HG02885 (cell line): ENCODE measurements at regions not wholly inside any gene's neighbourhood (a gene's known extent, or its start where the extent isn't known, plus 50 kb on each side); places are given as distances from the start of the nearest gene placed in this dataset.
"Not testable (repeated sequence)": the region's sequence is repeated elsewhere in the genome, so short reads cannot be mapped to it uniquely, and the experiment has no call there.

Source experiments
- ATAC-seq: cut with Tn5 transposase; IDR thresholded peaks from one replicate; pipeline ENCODE4 v1.9.1; 2021; ENCODE audit warnings: mild to moderate bottlenecking; ENCODE audit not compliant: unreplicated experiment, poor library complexity

- ATAC-seq, result not testable (repeated sequence)
These were observed 250.4 kb downstream of the SLITRK6 start for GRCh38 chr13:85548845-85549244.

DNA sequence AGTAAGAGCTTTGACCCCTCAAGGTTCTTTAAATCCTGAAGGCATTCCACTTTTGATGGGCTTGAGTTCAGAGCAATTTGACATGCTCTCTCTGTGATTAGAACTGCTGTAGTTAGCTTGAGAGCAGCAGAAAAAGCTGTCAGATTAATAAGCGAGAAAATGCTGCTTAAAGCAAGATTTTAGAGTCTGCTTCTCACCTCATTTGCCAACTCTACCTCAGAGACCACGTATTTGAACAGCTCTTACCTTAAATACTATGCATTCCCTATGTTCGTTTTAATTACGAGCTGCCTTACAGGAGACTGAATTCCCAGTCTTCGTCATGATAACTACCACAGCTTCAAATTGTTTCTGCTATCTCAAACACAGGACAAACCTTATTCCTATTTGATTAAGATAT is 253.4 kb downstream of the SLITRK6 start:
- no peak for ATAC-seq

GRCh38 chr13:85544756-85545155 is 254.5 kb downstream of the SLITRK6 start:
- no peak for ATAC-seq

- ATAC-seq, result no peak
These were observed 256.1 kb downstream of the SLITRK6 start for GRCh38 chr13:85543144-85543543.

- no peak for ATAC-seq
These were observed 257.7 kb downstream of the SLITRK6 start for GRCh38 chr13:85541476-85541875.

DNA sequence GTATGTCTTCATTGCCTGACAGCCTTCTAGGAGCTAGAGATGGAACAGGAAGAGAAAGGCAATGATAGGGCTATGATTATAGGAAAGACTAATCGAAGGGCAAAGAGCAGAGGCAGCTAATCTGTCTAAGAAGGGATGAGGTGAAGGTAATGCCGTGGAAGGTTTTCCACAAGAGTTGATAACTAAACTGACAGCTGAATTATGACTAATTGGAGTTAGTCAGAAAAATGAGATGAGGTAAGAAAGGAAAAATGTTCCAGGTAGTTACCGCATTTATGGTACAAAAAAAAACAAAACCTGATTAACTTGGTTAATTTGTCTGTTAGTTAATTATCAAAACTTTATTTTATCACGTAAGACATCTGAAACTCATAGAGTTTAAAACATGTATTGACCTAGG is 260.3 kb downstream of the SLITRK6 start:
- ATAC-seq, result no peak

DNA sequence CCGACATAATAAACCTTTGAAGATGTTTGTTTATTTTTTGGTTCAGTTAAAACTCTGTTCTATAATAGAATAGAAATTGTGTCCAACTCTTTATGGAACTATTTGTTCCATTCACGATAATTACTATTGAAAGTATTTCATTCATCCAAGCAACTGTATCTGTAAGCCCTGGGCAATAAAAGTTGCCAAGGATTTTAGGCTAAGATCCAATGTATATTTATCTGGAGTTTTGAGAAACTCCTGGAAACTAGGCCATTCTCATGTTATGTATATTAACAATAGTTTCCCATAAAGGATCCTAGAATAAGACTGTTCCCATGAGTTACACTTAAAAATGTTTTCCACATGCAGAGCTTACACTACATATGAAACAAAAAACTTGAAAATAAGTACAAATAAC is 261.6 kb downstream of the SLITRK6 start:
- ATAC-seq, result no peak

- no peak for ATAC-seq
These were observed 262.5 kb downstream of the SLITRK6 start for GRCh38 chr13:85536706-85537105.

- no peak for ATAC-seq
These were observed 263.7 kb downstream of the SLITRK6 start for GRCh38 chr13:85535316-85536084.

- no peak for ATAC-seq
These were observed 265.3 kb downstream of the SLITRK6 start for GRCh38 chr13:85533911-85534310.

DNA sequence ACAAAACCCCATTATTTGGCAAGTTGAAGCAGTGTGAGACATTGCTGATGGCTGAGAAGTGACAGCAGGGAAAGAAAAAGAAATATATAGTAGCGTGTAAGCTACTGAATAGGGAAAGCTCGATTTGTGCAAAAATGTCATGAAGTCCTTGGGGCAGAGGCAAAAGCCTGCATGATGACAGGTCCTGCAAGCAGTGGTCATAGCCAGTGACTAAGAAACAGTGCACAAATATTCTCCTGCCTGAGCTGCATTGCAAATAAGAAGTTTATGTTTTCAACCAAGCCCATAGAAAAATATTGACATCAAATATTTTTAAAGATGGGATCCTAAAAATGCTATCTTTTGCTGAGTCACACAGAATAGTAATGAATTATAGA is 270.0 kb downstream of the SLITRK6 start:
- no peak for ATAC-seq

GRCh38 chr13:85528491-85529217 is 270.6 kb downstream of the SLITRK6 start:
- ATAC-seq, result no peak

DNA sequence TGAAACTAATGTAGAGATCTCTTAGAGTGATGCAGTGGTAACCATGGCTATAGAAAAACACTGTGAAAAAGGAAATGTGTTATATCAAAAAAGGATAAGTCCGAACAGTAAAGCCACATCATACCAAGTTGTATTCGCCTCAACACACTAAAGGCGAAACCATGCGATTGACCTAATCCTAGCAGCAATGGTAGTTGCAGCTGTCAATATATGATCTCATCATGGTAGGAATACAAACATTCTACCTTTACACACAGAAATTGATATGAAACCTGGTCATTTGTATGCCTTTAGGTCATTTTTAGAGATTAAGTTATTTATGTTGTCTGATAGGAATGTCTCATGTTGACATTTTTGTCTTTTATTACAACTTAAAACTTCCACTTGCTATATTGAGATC is 271.9 kb downstream of the SLITRK6 start:
- ATAC-seq, result no peak

DNA sequence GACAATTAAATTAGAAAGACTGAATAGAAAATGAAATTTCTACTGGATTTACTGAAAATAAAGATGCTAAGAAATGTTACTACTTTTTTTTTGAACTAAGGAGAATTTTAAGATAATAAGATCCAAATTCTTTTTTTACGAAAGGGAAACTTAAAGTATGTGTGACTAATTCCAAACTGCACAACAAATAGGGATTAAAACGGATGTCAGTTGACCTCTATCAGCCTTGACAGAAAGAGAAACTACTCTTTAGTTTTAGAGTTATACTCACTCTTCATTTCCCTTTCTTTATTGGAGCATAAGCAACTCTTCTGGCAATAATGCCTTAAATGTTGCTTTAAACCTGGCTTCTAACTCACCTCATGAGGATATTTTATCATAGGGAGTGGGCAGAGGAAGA is 273.8 kb downstream of the SLITRK6 start:
- ATAC-seq, result no peak

DNA sequence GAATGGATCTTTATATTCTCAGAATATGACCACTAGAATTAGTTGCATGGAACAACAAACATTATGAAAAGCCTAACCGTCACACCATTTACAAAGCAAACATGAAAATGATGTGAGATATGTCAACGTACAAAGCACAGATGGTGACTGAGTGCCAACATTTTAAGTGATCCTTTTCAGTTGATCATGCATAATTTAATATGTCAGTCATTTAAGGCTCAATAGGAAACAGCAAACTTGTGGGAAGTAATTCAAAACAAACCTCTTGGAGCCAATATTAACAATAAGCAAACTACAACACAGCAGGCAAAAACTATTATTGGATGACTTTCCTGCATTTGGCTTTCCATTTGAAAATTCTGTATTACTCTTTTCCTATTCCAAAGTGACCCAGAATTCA is 277.6 kb downstream of the SLITRK6 start:
- ATAC-seq, result no peak

DNA sequence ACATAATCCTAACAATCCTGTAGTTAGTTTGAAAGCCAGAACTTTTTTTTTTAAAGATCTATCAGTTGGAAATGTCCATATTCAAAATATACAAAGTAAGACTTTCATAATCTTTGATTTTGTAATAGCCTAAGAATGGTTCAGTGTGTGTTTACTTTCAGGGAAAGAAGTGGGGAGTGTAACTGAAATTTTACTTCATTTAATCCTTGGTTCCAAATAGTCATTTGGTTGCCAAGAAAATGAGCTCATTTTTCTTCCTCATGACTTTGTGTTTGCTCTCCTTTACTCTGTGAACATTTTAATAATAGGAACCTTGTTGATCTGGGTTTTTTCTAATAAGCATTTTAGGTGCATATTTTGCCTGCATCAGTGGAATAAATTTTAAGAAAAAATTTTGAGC is 278.8 kb downstream of the SLITRK6 start:
- no peak for ATAC-seq

GRCh38 chr13:85519363-85519762 is 279.9 kb downstream of the SLITRK6 start:
- no peak for ATAC-seq

GRCh38 chr13:85512421-85512820 is 286.8 kb downstream of the SLITRK6 start:
- no peak for ATAC-seq

- ATAC-seq, result no peak
These were observed 289.7 kb downstream of the SLITRK6 start for GRCh38 chr13:85509512-85509911.

GRCh38 chr13:85508683-85509329 is 290.4 kb downstream of the SLITRK6 start:
- ATAC-seq, result no peak

- no peak for ATAC-seq
These were observed 295.4 kb downstream of the SLITRK6 start for GRCh38 chr13:85503797-85504196.
